IMR-90 (cell line): ENCODE measurements at regions not wholly inside any gene's neighbourhood (a gene's known extent, or its start where the extent isn't known, plus 50 kb on each side); places are given as distances from the start of the nearest gene placed in this dataset.

Source experiments
- ATAC-seq: fragments of 200-7000 bp; cut with Tn5 transposase; 2 replicates; pipeline ENCODE4 v1.9.1; 2020; ENCODE audit warnings: low read depth, mild to moderate bottlenecking, moderate library complexity
- BruUV-seq: library from RNA; stranded (reverse); fragments of 400-500 nt; replicated peaks from 2 replicates; lab custom pipeline; 2021; lab: Mats Ljungman, UMichigan
- CTCF ChIA-PET: fragments of 300-600 bp; formaldehyde crosslinking; extraction: SDS; loops from one replicate; lab custom pipeline; 2021; ENCODE audit warnings: antibody characterized with exemption; lab: Yijun Ruan, JAX
- POLR2A ChIA-PET: fragments of 300-600 bp; sonication (Branson Sonifier 250); formaldehyde crosslinking; loops from one replicate; lab custom pipeline; 2022; ENCODE audit warnings: antibody characterized with exemption; ENCODE audit not compliant: unreplicated experiment; lab: Charles Lee
- DNase-seq: peaks from one replicate; pipeline ENCODE4 v3.0.0; 2013
- H2AFZ ChIP-seq: replicated peaks from 2 replicates; pipeline ENCODE3; 2013; ENCODE audit warnings: low read length, mild to moderate bottlenecking; ENCODE audit not compliant: poor library complexity
- H2AK5ac ChIP-seq: 2 replicates; pipeline ENCODE4 v1.6.1; 2013; ENCODE audit warnings: low read depth, low read length, inconsistent platforms
- H2AK9ac ChIP-seq: replicated peaks from 2 replicates; pipeline ENCODE3; 2013; ENCODE audit warnings: mild to moderate bottlenecking, low read depth, low read length, moderate library complexity; ENCODE audit not compliant: poor library complexity
- H2BK120ac ChIP-seq: 2 replicates; pipeline ENCODE4 v1.6.1; 2013; ENCODE audit warnings: low read depth, low read length, inconsistent platforms
- H2BK15ac ChIP-seq: 3 replicates; pipeline ENCODE4 v1.6.1; 2013; ENCODE audit warnings: low read depth, low read length, inconsistent platforms
- H2BK20ac ChIP-seq: 2 replicates; pipeline ENCODE4 v1.6.1; 2013; ENCODE audit warnings: low read depth, mild to moderate bottlenecking, inconsistent platforms, low read length, moderate library complexity
- H2BK5ac ChIP-seq: 2 replicates; pipeline ENCODE4 v1.6.1; 2013; ENCODE audit warnings: mild to moderate bottlenecking, low read depth, low read length, inconsistent platforms; ENCODE audit not compliant: poor library complexity, severe bottlenecking
- H3K14ac ChIP-seq: replicated peaks from 2 replicates; pipeline ENCODE4 v1.6.1; 2013; ENCODE audit warnings: low read depth, low read length, inconsistent platforms
- H3K18ac ChIP-seq: 2 replicates; pipeline ENCODE4 v1.6.1; 2013; ENCODE audit warnings: low read depth, low read length, control low read depth
- H3K23ac ChIP-seq: 2 replicates; pipeline ENCODE4 v1.6.1; 2013; ENCODE audit warnings: low read depth, low read length, inconsistent platforms
- H3K27ac ChIP-seq: 2 replicates; pipeline ENCODE4 v1.5.1; 2013; ENCODE audit warnings: mild to moderate bottlenecking, control low read depth, low read length; ENCODE audit not compliant: insufficient read depth
- H3K27me3 ChIP-seq: 2 replicates; pipeline ENCODE4 v1.6.1; 2013; ENCODE audit warnings: low read length; ENCODE audit not compliant: control insufficient read depth, insufficient read depth
- H3K36me3 ChIP-seq: 2 replicates; pipeline ENCODE4 v1.6.1; 2013; ENCODE audit warnings: low read length, mixed read lengths; ENCODE audit not compliant: control insufficient read depth, insufficient read depth
- H3K4ac ChIP-seq: 2 replicates; pipeline ENCODE4 v1.6.1; 2013; ENCODE audit warnings: low read depth, low read length, inconsistent platforms
- H3K4me1 ChIP-seq: 2 replicates; pipeline ENCODE4 v1.6.1; 2013; ENCODE audit warnings: low read length, mixed read lengths; ENCODE audit not compliant: control insufficient read depth, insufficient read depth
- H3K4me2 ChIP-seq: 2 replicates; pipeline ENCODE4 v1.6.1; 2013; ENCODE audit warnings: low read depth, mild to moderate bottlenecking, control low read depth, low read length, moderate library complexity
- H3K4me3 ChIP-seq: 2 replicates; pipeline ENCODE4 v1.5.1; 2013; ENCODE audit warnings: low read depth, mild to moderate bottlenecking, control low read depth, low read length, moderate library complexity; ENCODE audit not compliant: insufficient read depth
- H3K56ac ChIP-seq: 2 replicates; pipeline ENCODE4 v1.6.1; 2013; ENCODE audit warnings: low read length, inconsistent platforms; ENCODE audit not compliant: insufficient read depth; ENCODE audit errors: extremely low read depth
- H3K79me1 ChIP-seq, 2 experiments: 2 replicates each; pipeline ENCODE4 v1.6.1; 2013; ENCODE audit warnings: low read length in 2 of 2, inconsistent platforms in 1 of 2, low read depth in 1 of 2
- H3K9ac ChIP-seq: 2 replicates; pipeline ENCODE4 v1.6.1; 2013; ENCODE audit warnings: low read depth, low read length, control low read depth
- H3K9me1 ChIP-seq: 2 replicates; pipeline ENCODE4 v1.6.1; 2013; ENCODE audit warnings: low read length, inconsistent platforms; ENCODE audit not compliant: insufficient read depth
- H3K9me3 ChIP-seq: 2 replicates; pipeline ENCODE4 v1.6.1; 2013; ENCODE audit warnings: low read length; ENCODE audit not compliant: control insufficient read depth, insufficient read depth
- H4K20me1 ChIP-seq: 2 replicates; pipeline ENCODE4 v1.6.1; 2013; ENCODE audit warnings: low read length, inconsistent platforms; ENCODE audit not compliant: insufficient read depth
- H4K5ac ChIP-seq: 2 replicates; pipeline ENCODE4 v1.6.1; 2013; ENCODE audit warnings: mild to moderate bottlenecking, low read depth, low read length, control low read depth
- H4K8ac ChIP-seq, 2 experiments: 2 replicates each; pipeline ENCODE4 v1.6.1; 2013; ENCODE audit warnings: low read depth in 2 of 2, low read length in 2 of 2, control low read depth in 1 of 2, inconsistent platforms in 1 of 2
- H4K91ac ChIP-seq: 2 replicates; pipeline ENCODE4 v1.6.1; 2013; ENCODE audit warnings: low read depth, low read length, inconsistent platforms; ENCODE audit not compliant: insufficient read depth
- BHLHE40 ChIP-seq: fragments of 150-350 bp; IDR thresholded peaks from 2 replicates; pipeline ENCODE4 v1.6.1; 2016; ENCODE audit warnings: mild to moderate bottlenecking, low read depth, low read length
- CEBPB ChIP-seq: IDR thresholded peaks from 2 replicates; pipeline ENCODE4 v1.6.1; 2012; ENCODE audit warnings: low read depth, low read length, improper control_type of control experiment
- CHD1 ChIP-seq: IDR thresholded peaks from 2 replicates; pipeline ENCODE4 v1.6.1; 2012; ENCODE audit warnings: low read depth, low read length, improper control_type of control experiment
- FOS ChIP-seq: fragments of 150-350 bp; IDR thresholded peaks from 2 replicates; pipeline ENCODE4 v1.6.1; 2016; ENCODE audit warnings: low read depth, low read length
- MAFK ChIP-seq: IDR thresholded peaks from 2 replicates; pipeline ENCODE4 v1.6.1; 2012; ENCODE audit warnings: low read depth, low read length, improper control_type of control experiment
- MAZ ChIP-seq: IDR thresholded peaks from 2 replicates; pipeline ENCODE4 v1.6.1; 2012; ENCODE audit warnings: low read depth, mild to moderate bottlenecking, low read length, improper control_type of control experiment, moderate library complexity, borderline replicate concordance
- MXI1 ChIP-seq: IDR thresholded peaks from 2 replicates; pipeline ENCODE4 v1.6.1; 2012; ENCODE audit warnings: low read depth, mild to moderate bottlenecking, low read length, moderate library complexity, borderline replicate concordance
- NFE2L2 ChIP-seq: fragments of 150-350 bp; IDR thresholded peaks from 2 replicates; pipeline ENCODE4 v1.6.1; 2016; ENCODE audit warnings: low read depth, mild to moderate bottlenecking, low read length
- POLR2A ChIP-seq: IDR thresholded peaks from 2 replicates; pipeline ENCODE4 v1.6.1; 2012; ENCODE audit warnings: mild to moderate bottlenecking, low read depth, low read length
- RAD21 ChIP-seq: IDR thresholded peaks from 2 replicates; pipeline ENCODE4 v1.6.1; 2012; ENCODE audit warnings: low read length, improper control_type of control experiment
- RCOR1 ChIP-seq: IDR thresholded peaks from 2 replicates; pipeline ENCODE4 v1.6.1; 2012; ENCODE audit warnings: mild to moderate bottlenecking, low read length, improper control_type of control experiment; ENCODE audit not compliant: insufficient replicate concordance
- RFX5 ChIP-seq: IDR thresholded peaks from 2 replicates; pipeline ENCODE4 v1.8.0; 2012; ENCODE audit warnings: low read depth, mild to moderate bottlenecking, low read length, moderate library complexity
- SMC3 ChIP-seq: fragments of 150-350 bp; IDR thresholded peaks from 2 replicates; pipeline ENCODE4 v1.6.1; 2016; ENCODE audit warnings: low read depth, mild to moderate bottlenecking, antibody characterized with exemption, low read length, moderate library complexity
- WGBS, 2 experiments: methylation state at CpG; one replicate each; pipeline versions ENCODE4 v1.1.5 to v1.1.7; 2013; ENCODE audit warnings: missing lambda C conversion rate in 2 of 2; ENCODE audit not compliant: insufficient read length in 1 of 2; ENCODE audit errors: extremely low coverage in 2 of 2; 5-methylcytosine and 5-hydroxymethylcytosine counted together
- dilution Hi-C: fragments of 300-500 bp; cut with HindIII; formaldehyde crosslinking; loops from one replicate; pipeline ENCODE4 v1.14.3; 2018; ENCODE audit warnings: low sequenced_read_pairs; ENCODE audit not compliant: unreplicated experiment
- in situ Hi-C: fragments of 300-500 bp; cut with MboI; formaldehyde crosslinking; loops from 3 replicates; pipeline ENCODE4 v1.14.3; 2019; ENCODE audit warnings: low sequenced_read_pairs, inconsistent platforms, mixed read lengths
- intact Hi-C: fragments of 100-400 bp; cut with micrococcal nuclease; formaldehyde crosslinking; loops from 2 replicates; pipeline ENCODE4 v1.10.0; 2022
- TF ChIP-seq, protein P1 (sequence below): fragments of 150-350 bp; IDR thresholded peaks from 2 replicates; pipeline ENCODE4 v1.6.1; 2017; ENCODE audit warnings: mild to moderate bottlenecking, antibody characterized with exemption, low read length, low read depth
- TF ChIP-seq, protein P2 (sequence below): conservative IDR thresholded peaks from 2 replicates; pipeline ENCODE4 v1.5.1; 2012; ENCODE audit warnings: mild to moderate bottlenecking, low read depth, low read length, improper control_type of control experiment
- TF ChIP-seq, protein P3 (sequence below): fragments of 150-350 bp; IDR thresholded peaks from 2 replicates; pipeline ENCODE4 v1.6.1; 2016; ENCODE audit warnings: low read depth, mild to moderate bottlenecking, low read length, moderate library complexity, borderline replicate concordance

GRCh38 chr7:98702021-98702420 lies 84.9 kb downstream of the NPTX2 start:
- no peak for TF ChIP-seq RAD21
- no peak for TF ChIP-seq POLR2A
- TF ChIP-seq MXI1 = no peak
- no peak for TF ChIP-seq MAZ
- TF ChIP-seq RFX5 = no peak
- TF ChIP-seq RCOR1 = no peak
- TF ChIP-seq MAFK = no peak
- no peak for TF ChIP-seq SMC3
- no peak for TF ChIP-seq CEBPB
- TF ChIP-seq CHD1 = no peak
- TF ChIP-seq, protein P1, sequence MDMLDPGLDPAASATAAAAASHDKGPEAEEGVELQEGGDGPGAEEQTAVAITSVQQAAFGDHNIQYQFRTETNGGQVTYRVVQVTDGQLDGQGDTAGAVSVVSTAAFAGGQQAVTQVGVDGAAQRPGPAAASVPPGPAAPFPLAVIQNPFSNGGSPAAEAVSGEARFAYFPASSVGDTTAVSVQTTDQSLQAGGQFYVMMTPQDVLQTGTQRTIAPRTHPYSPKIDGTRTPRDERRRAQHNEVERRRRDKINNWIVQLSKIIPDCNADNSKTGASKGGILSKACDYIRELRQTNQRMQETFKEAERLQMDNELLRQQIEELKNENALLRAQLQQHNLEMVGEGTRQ = no peak
- no peak for TF ChIP-seq BHLHE40
- no peak for TF ChIP-seq NFE2L2
- TF ChIP-seq FOS = no peak
- TF ChIP-seq, protein P2, sequence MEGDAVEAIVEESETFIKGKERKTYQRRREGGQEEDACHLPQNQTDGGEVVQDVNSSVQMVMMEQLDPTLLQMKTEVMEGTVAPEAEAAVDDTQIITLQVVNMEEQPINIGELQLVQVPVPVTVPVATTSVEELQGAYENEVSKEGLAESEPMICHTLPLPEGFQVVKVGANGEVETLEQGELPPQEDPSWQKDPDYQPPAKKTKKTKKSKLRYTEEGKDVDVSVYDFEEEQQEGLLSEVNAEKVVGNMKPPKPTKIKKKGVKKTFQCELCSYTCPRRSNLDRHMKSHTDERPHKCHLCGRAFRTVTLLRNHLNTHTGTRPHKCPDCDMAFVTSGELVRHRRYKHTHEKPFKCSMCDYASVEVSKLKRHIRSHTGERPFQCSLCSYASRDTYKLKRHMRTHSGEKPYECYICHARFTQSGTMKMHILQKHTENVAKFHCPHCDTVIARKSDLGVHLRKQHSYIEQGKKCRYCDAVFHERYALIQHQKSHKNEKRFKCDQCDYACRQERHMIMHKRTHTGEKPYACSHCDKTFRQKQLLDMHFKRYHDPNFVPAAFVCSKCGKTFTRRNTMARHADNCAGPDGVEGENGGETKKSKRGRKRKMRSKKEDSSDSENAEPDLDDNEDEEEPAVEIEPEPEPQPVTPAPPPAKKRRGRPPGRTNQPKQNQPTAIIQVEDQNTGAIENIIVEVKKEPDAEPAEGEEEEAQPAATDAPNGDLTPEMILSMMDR = no peak
- TF ChIP-seq, protein P3, sequence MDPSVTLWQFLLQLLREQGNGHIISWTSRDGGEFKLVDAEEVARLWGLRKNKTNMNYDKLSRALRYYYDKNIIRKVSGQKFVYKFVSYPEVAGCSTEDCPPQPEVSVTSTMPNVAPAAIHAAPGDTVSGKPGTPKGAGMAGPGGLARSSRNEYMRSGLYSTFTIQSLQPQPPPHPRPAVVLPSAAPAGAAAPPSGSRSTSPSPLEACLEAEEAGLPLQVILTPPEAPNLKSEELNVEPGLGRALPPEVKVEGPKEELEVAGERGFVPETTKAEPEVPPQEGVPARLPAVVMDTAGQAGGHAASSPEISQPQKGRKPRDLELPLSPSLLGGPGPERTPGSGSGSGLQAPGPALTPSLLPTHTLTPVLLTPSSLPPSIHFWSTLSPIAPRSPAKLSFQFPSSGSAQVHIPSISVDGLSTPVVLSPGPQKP = no peak
- ChIA-PET CTCF (no interaction called here), POLR2A (no interaction called here)
- H3K18ac ChIP-seq = no peak overlapping the region
- no peak overlapping the region for H3K4me3 ChIP-seq
- H3K4me1 ChIP-seq = no peaks in the 10 kb centered on the region
- no peak overlapping the region for H3K9ac ChIP-seq
- in situ Hi-C loops = no loop called here
- no peaks in the 10 kb centered on the region for H3K79me1 ChIP-seq
- no peak overlapping the region for H2BK15ac ChIP-seq
- WGBS, 2 experiments = no CpG with 5 or more reads among the region's 2 CpGs
- H3K27me3 ChIP-seq = no peaks in the 10 kb centered on the region
- no peak overlapping the region for H2BK120ac ChIP-seq
- H4K20me1 ChIP-seq = no peaks in the 10 kb centered on the region
- no peak overlapping the region for H2BK5ac ChIP-seq
- intact Hi-C loops = no loop called here
- BruUV-seq = no TSS peak
- no peak overlapping the region for H3K23ac ChIP-seq
- no peaks in the 10 kb centered on the region for H3K36me3 ChIP-seq
- H3K56ac ChIP-seq = no peak overlapping the region
- no peak overlapping the region for H3K4me2 ChIP-seq
- H2AK5ac ChIP-seq = no peak overlapping the region
- ATAC-seq (no peak), DNase-seq (no peak)
- no peak overlapping the region for H3K27ac ChIP-seq
- dilution Hi-C loops = no loop called here
- H2BK20ac ChIP-seq = no peak overlapping the region
- H3K9me1 ChIP-seq = no peaks in the 10 kb centered on the region
- H2AFZ ChIP-seq = no peak overlapping the region
- H2AK9ac ChIP-seq = no peak overlapping the region
- no peak overlapping the region for H4K8ac ChIP-seq
- H4K5ac ChIP-seq = no peak overlapping the region
- no peak overlapping the region for H3K4ac ChIP-seq
- H4K91ac ChIP-seq = no peak overlapping the region
- H3K9me3 ChIP-seq = peaks cover 15% of the 10 kb centered on the region
- no peak overlapping the region for H3K14ac ChIP-seq
